ENCODE measurements at regions not wholly inside any gene's neighbourhood (a gene's known extent, or its start where the extent isn't known, plus 50 kb on each side); places are given as distances from the start of the nearest gene placed in this dataset.

- DNase-seq (ENCODE audit: low read depth), result no peak
Measured at GRCh38 chr16:79497606-79498350, 102.8 kb downstream of the MAF start.

GRCh38 chr16:79493911-79494310 is 106.6 kb downstream of the MAF start:
- DNase-seq (ENCODE audit: low read depth), result no peak

- no peak for DNase-seq (ENCODE audit: low read depth)
Measured at GRCh38 chr16:79492036-79492435, 108.5 kb downstream of the MAF start.

GRCh38 chr16:79485020-79485419 is 115.5 kb downstream of the MAF start:
- DNase-seq (ENCODE audit: low read depth), result no peak

GRCh38 chr16:79484237-79484636 is 116.3 kb downstream of the MAF start:
- DNase-seq (ENCODE audit: low read depth), result no peak

- DNase-seq (ENCODE audit: low read depth), result no peak
Measured at GRCh38 chr16:79483336-79483735, 117.2 kb downstream of the MAF start.

- DNase-seq (ENCODE audit: low read depth), result no peak
Measured at GRCh38 chr16:79482011-79482410, 118.5 kb downstream of the MAF start.

- no peak for DNase-seq (ENCODE audit: low read depth)
Measured at GRCh38 chr16:79480929-79481328, 119.6 kb downstream of the MAF start.

GRCh38 chr16:79480056-79480455 is 120.5 kb downstream of the MAF start:
- no peak for DNase-seq (ENCODE audit: low read depth)

GRCh38 chr16:79476580-79476979 is 124.0 kb downstream of the MAF start:
- DNase-seq (ENCODE audit: low read depth), result no peak

GRCh38 chr16:79475841-79476240 is 124.7 kb downstream of the MAF start:
- no peak for DNase-seq (ENCODE audit: low read depth)

GRCh38 chr16:79473456-79473855 is 127.1 kb downstream of the MAF start:
- DNase-seq (ENCODE audit: low read depth), result no peak

GRCh38 chr16:79472426-79472825 is 128.1 kb downstream of the MAF start:
- no peak for DNase-seq (ENCODE audit: low read depth)

GRCh38 chr16:79469999-79470398 is 130.5 kb downstream of the MAF start:
- no peak for DNase-seq (ENCODE audit: low read depth)

GRCh38 chr16:79468631-79469030 is 131.9 kb downstream of the MAF start:
- DNase-seq (ENCODE audit: low read depth), result no peak

- no peak for DNase-seq (ENCODE audit: low read depth)
Measured at GRCh38 chr16:79468121-79468552, 132.4 kb downstream of the MAF start.

- DNase-seq (ENCODE audit: low read depth), result no peak
Measured at GRCh38 chr16:79466111-79466510, 134.4 kb downstream of the MAF start.

- no peak for DNase-seq (ENCODE audit: low read depth)
Measured at GRCh38 chr16:79463841-79464240, 136.7 kb downstream of the MAF start.

- DNase-seq (ENCODE audit: low read depth), result no peak
Measured at GRCh38 chr16:79456036-79456435, 144.5 kb downstream of the MAF start.

GRCh38 chr16:79452671-79453070 is 147.9 kb downstream of the MAF start:
- no peak for DNase-seq (ENCODE audit: low read depth)

GRCh38 chr16:79451196-79451816 is 149.2 kb downstream of the MAF start:
- peak; percentile 1 for DNase-seq (ENCODE audit: low read depth)

- DNase-seq (ENCODE audit: low read depth), result no peak
Measured at GRCh38 chr16:79449900-79450299, 150.6 kb downstream of the MAF start.

- no peak for DNase-seq (ENCODE audit: low read depth)
Measured at GRCh38 chr16:79449067-79449769, 151.3 kb downstream of the MAF start.
